ENCODE measurements at regions not wholly inside any gene's neighbourhood (a gene's known extent, or its start where the extent isn't known, plus 50 kb on each side); places are given as distances from the start of the nearest gene placed in this dataset.

DNA sequence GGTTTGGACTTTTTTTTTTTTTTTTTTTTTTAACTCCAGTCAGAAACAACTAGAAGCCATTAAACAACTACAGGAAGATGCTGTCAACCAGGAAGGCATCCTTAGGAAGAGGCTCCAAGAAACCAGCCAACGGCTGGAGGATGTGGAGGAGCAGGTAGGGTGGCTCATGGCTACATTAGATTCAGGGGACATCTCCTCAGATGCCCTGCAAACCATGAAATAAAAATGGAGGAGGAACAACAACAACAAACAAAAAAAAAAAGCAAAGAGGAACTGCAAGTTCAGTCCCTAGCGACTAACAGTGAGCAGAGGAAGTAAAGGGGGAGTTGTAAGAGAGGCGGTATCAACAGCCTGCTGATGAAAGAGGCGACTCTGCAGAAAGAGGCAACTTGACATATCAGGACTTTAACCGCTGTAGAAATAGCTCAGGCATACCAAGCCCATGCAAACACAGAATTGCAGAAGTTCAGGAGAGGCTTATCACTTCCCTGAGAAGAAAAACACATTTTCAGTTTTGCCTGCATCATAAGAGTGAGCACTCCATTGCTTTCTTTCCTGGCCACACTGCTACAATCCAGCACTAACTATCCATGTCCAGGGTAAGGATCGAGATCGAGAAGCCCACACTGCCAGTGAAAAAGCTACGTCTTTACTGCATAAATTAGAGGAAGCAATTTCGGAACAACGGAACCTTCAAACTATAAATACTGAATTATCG is 103.5 kb upstream of the BCAT1 start (continued):
- TF ChIP-seq ETV6 (conservative IDR thresholded peaks at IDR 0.05 in 1 of 2, IDR thresholded peaks at IDR 0.05 in 1 of 2; ENCODE audit: borderline replicate concordance in 1 of 2, low read depth in 1 of 2) (peak in 1 of 2 experiments; percentile 74; a peak in 1 of 4 replicates), YBX1 (IDR thresholded peaks at IDR 0.05) (no peak), SIN3A (IDR thresholded peaks at IDR 0.05; ENCODE audit: low read depth, low read length) (no peak), TARDBP (IDR thresholded peaks at IDR 0.05; ENCODE audit: borderline replicate concordance) (peak; percentile 42; the same call in 1 of the 2 replicates), CREB1 (IDR thresholded peaks at IDR 0.05; ENCODE audit: low read depth) (peak; percentile 63; the same call in 1 of the 2 replicates), NFYA (IDR thresholded peaks at IDR 0.05; ENCODE audit: borderline replicate concordance, low read depth, low read length) (no peak), NFYB (IDR thresholded peaks at IDR 0.05; ENCODE audit: insufficient read depth, low read depth, low read length) (no peak), BMI1 (IDR thresholded peaks at IDR 0.05; ENCODE audit: borderline replicate concordance) (no peak), POLR2AphosphoS2 (IDR thresholded peaks at IDR 0.05; ENCODE audit: low read depth, low read length) (peak; percentile 78), ZZZ3 (IDR thresholded peaks at IDR 0.05; ENCODE audit: control insufficient read depth, insufficient read length, low read depth) (no peak), EGR1 (IDR thresholded peaks at IDR 0.05; ENCODE audit: borderline replicate concordance in 1 of 2, low read depth in 2 of 2, low read length in 2 of 2) (no peak), PAX8 (IDR thresholded peaks at IDR 0.05) (no peak), SMAD1 (IDR thresholded peaks at IDR 0.05; ENCODE audit: low read depth, partially characterized antibody) (peak; percentile 45), TAF1 (IDR thresholded peaks at IDR 0.05; ENCODE audit: borderline replicate concordance, low read depth, low read length) (peak; percentile 80), KLF5 (IDR thresholded peaks at IDR 0.05; ENCODE audit: partially characterized antibody) (no peak), CHD4 (IDR thresholded peaks at IDR 0.05) (no peak), STAT3 (IDR thresholded peaks at IDR 0.05; ENCODE audit: low read depth, low read length) (no peak), TBL1XR1 (IDR thresholded peaks at IDR 0.05; ENCODE audit: low read depth, low read length) (peak; percentile 78), NRF1 (conservative IDR thresholded peaks at IDR 0.05; ENCODE audit: low read depth, low read length) (no peak)
- TF ChIP-seq, protein P1, sequence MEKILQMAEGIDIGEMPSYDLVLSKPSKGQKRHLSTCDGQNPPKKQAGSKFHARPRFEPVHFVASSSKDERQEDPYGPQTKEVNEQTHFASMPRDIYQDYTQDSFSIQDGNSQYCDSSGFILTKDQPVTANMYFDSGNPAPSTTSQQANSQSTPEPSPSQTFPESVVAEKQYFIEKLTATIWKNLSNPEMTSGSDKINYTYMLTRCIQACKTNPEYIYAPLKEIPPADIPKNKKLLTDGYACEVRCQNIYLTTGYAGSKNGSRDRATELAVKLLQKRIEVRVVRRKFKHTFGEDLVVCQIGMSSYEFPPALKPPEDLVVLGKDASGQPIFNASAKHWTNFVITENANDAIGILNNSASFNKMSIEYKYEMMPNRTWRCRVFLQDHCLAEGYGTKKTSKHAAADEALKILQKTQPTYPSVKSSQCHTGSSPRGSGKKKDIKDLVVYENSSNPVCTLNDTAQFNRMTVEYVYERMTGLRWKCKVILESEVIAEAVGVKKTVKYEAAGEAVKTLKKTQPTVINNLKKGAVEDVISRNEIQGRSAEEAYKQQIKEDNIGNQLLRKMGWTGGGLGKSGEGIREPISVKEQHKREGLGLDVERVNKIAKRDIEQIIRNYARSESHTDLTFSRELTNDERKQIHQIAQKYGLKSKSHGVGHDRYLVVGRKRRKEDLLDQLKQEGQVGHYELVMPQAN (conservative IDR thresholded peaks at IDR 0.05), result peak; percentile 52
- TF ChIP-seq, protein P2, sequence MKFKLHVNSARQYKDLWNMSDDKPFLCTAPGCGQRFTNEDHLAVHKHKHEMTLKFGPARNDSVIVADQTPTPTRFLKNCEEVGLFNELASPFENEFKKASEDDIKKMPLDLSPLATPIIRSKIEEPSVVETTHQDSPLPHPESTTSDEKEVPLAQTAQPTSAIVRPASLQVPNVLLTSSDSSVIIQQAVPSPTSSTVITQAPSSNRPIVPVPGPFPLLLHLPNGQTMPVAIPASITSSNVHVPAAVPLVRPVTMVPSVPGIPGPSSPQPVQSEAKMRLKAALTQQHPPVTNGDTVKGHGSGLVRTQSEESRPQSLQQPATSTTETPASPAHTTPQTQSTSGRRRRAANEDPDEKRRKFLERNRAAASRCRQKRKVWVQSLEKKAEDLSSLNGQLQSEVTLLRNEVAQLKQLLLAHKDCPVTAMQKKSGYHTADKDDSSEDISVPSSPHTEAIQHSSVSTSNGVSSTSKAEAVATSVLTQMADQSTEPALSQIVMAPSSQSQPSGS (IDR thresholded peaks at IDR 0.05; ENCODE audit: low read length), result peak; percentile 92
- TF ChIP-seq, protein P3, sequence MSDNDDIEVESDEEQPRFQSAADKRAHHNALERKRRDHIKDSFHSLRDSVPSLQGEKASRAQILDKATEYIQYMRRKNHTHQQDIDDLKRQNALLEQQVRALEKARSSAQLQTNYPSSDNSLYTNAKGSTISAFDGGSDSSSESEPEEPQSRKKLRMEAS (IDR thresholded peaks at IDR 0.05; ENCODE audit: low read depth, low read length), result no peak
- TF ChIP-seq, protein P4, sequence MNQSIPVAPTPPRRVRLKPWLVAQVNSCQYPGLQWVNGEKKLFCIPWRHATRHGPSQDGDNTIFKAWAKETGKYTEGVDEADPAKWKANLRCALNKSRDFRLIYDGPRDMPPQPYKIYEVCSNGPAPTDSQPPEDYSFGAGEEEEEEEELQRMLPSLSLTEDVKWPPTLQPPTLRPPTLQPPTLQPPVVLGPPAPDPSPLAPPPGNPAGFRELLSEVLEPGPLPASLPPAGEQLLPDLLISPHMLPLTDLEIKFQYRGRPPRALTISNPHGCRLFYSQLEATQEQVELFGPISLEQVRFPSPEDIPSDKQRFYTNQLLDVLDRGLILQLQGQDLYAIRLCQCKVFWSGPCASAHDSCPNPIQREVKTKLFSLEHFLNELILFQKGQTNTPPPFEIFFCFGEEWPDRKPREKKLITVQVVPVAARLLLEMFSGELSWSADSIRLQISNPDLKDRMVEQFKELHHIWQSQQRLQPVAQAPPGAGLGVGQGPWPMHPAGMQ (IDR thresholded peaks at IDR 0.05; ENCODE audit: borderline replicate concordance), result no peak
- TF ChIP-seq, protein P5, sequence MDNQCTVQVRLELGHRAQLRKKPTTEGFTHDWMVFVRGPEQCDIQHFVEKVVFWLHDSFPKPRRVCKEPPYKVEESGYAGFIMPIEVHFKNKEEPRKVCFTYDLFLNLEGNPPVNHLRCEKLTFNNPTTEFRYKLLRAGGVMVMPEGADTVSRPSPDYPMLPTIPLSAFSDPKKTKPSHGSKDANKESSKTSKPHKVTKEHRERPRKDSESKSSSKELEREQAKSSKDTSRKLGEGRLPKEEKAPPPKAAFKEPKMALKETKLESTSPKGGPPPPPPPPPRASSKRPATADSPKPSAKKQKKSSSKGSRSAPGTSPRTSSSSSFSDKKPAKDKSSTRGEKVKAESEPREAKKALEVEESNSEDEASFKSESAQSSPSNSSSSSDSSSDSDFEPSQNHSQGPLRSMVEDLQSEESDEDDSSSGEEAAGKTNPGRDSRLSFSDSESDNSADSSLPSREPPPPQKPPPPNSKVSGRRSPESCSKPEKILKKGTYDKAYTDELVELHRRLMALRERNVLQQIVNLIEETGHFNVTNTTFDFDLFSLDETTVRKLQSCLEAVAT (IDR thresholded peaks at IDR 0.05), result peak; percentile 89
